ENCODE measurements at regions not wholly inside any gene's neighbourhood (a gene's known extent, or its start where the extent isn't known, plus 50 kb on each side); places are given as distances from the start of the nearest gene placed in this dataset.

GRCh38 chr5:130875656-130876055 is 289.4 kb downstream of the HINT1 start:
- H3K4me1 Mint-ChIP-seq, result peaks cover 4% of the 10 kb centered on the region
- TF ChIP-seq CTCF (IDR thresholded peaks at IDR 0.05), result no peak

GRCh38 chr5:130874861-130875417 is 290.1 kb downstream of the HINT1 start:
- no peak overlapping the region for H3K4me2 ChIP-seq (replicated peaks; ENCODE audit: extremely low read depth, low read length, poor library complexity, severe bottlenecking)
- H3K9me3 ChIP-seq (replicated peaks in 1 of 2; ENCODE audit: control insufficient read depth in 1 of 2, insufficient read depth in 1 of 2, low read length in 2 of 2), result no peaks in the 10 kb centered on the region
- Mint-ChIP-seq H3K36me3 (no peaks in the 10 kb centered on the region), H3K4me1 (peaks cover 1% of the 10 kb centered on the region), H3K9me3 (peaks cover 0 to 6% (median 2%) of the 10 kb centered on the region in 7 donors), H3K4me3 (no peak overlapping the region), H3K27ac (no peak overlapping the region), H3K27me3 (ENCODE audit: low read depth in 3 of 3) (peaks cover 0 to 2% (median 1%) of the 10 kb centered on the region in 3 donors)
- TF ChIP-seq CTCF (IDR thresholded peaks at IDR 0.05), result no peak
- WGBS (ENCODE audit: insufficient coverage), result 89% methylated on average over 1 of the region's 1 CpG
- no peak overlapping the region for H2AFZ ChIP-seq (ENCODE audit: insufficient read depth, low read depth, low read length, poor library complexity, severe bottlenecking)
- H4K20me1 ChIP-seq (ENCODE audit: insufficient read depth, low read length), result no peaks in the 10 kb centered on the region
- no peak for DNase-seq
- no peaks in the 10 kb centered on the region for H3K36me3 ChIP-seq (replicated peaks in 1 of 2; ENCODE audit: control insufficient read depth in 1 of 2, insufficient read depth in 2 of 2, low read length in 2 of 2)
- H3K27me3 ChIP-seq (ENCODE audit: control insufficient read depth in 2 of 2, insufficient read depth in 2 of 2, low read length in 2 of 2), result no peaks in the 10 kb centered on the region
- no peak overlapping the region for H3K4me3 ChIP-seq (replicated peaks in 1 of 3; ENCODE audit: low read depth in 2 of 3, low read length in 3 of 3)
- no peaks in the 10 kb centered on the region for H3K79me2 ChIP-seq (ENCODE audit: insufficient read depth, low read length)
- H3K27ac ChIP-seq (ENCODE audit: low read depth in 1 of 2, low read length in 2 of 2), result no peak overlapping the region
- H3K9ac ChIP-seq (ENCODE audit: insufficient read depth, low read length, poor library complexity, severe bottlenecking), result no peak overlapping the region
- H3K4me1 ChIP-seq (ENCODE audit: control insufficient read depth in 1 of 2, insufficient read depth in 2 of 2, low read length in 2 of 2), result no peaks in the 10 kb centered on the region
- intact Hi-C loops (cut with micrococcal nuclease), result loop anchor here in 1 of 2 donors (10.0 kb wide), 1 partner anchor 230 kb away; no protein-coding TSS in a partner anchor

More at GRCh38 chr5:130875656-130876055, 289.4 kb downstream of the HINT1 start:
- Histone ChIP-seq H3K9ac (ENCODE audit: insufficient read depth, low read length, poor library complexity, severe bottlenecking) (no peak overlapping the region), H2AFZ (ENCODE audit: insufficient read depth, low read depth, low read length, poor library complexity, severe bottlenecking) (no peak overlapping the region), H3K27ac (ENCODE audit: low read depth in 1 of 2, low read length in 2 of 2) (no peak overlapping the region), H3K4me2 (replicated peaks; ENCODE audit: extremely low read depth, low read length, poor library complexity, severe bottlenecking) (no peak overlapping the region), H3K4me1 (ENCODE audit: control insufficient read depth in 1 of 2, insufficient read depth in 2 of 2, low read length in 2 of 2) (no peaks in the 10 kb centered on the region), H3K4me3 (replicated peaks in 1 of 3; ENCODE audit: low read depth in 2 of 3, low read length in 3 of 3) (no peak overlapping the region), H3K27me3 (ENCODE audit: control insufficient read depth in 2 of 2, insufficient read depth in 2 of 2, low read length in 2 of 2) (no peaks in the 10 kb centered on the region), H3K36me3 (replicated peaks in 1 of 2; ENCODE audit: control insufficient read depth in 1 of 2, insufficient read depth in 2 of 2, low read length in 2 of 2) (no peaks in the 10 kb centered on the region), H3K79me2 (ENCODE audit: insufficient read depth, low read length) (no peaks in the 10 kb centered on the region), H4K20me1 (ENCODE audit: insufficient read depth, low read length) (no peaks in the 10 kb centered on the region), H3K9me3 (replicated peaks in 1 of 2; ENCODE audit: control insufficient read depth in 1 of 2, insufficient read depth in 1 of 2, low read length in 2 of 2) (no peaks in the 10 kb centered on the region)
- no peak for DNase-seq
- intact Hi-C loops (cut with micrococcal nuclease), result loop anchor here in 1 of 2 donors (10.0 kb wide), 1 partner anchor 229 kb away; no protein-coding TSS in a partner anchor
- no CpG with 5 or more reads among the region's 1 CpG for WGBS (ENCODE audit: insufficient coverage)
- Mint-ChIP-seq H3K4me3 (no peak overlapping the region), H3K27ac (no peak overlapping the region), H3K27me3 (ENCODE audit: low read depth in 3 of 3) (peaks cover 0 to 2% (median 1%) of the 10 kb centered on the region in 3 donors), H3K9me3 (peaks cover 0 to 6% (median 2%) of the 10 kb centered on the region in 7 donors), H3K36me3 (no peaks in the 10 kb centered on the region)
